GM12872 (cell line): ENCODE measurements at regions not wholly inside any gene's neighbourhood (a gene's known extent, or its start where the extent isn't known, plus 50 kb on each side); places are given as distances from the start of the nearest gene placed in this dataset.

Experiments
- TF ChIP-seq, protein P1 (sequence below): IDR thresholded peaks from 3 replicates; pipeline ENCODE4 v1.5.1; 2011; ENCODE audit warnings: low read depth, mild to moderate bottlenecking, low read length, moderate library complexity; ENCODE audit not compliant: insufficient read depth

- TF ChIP-seq, protein P1, sequence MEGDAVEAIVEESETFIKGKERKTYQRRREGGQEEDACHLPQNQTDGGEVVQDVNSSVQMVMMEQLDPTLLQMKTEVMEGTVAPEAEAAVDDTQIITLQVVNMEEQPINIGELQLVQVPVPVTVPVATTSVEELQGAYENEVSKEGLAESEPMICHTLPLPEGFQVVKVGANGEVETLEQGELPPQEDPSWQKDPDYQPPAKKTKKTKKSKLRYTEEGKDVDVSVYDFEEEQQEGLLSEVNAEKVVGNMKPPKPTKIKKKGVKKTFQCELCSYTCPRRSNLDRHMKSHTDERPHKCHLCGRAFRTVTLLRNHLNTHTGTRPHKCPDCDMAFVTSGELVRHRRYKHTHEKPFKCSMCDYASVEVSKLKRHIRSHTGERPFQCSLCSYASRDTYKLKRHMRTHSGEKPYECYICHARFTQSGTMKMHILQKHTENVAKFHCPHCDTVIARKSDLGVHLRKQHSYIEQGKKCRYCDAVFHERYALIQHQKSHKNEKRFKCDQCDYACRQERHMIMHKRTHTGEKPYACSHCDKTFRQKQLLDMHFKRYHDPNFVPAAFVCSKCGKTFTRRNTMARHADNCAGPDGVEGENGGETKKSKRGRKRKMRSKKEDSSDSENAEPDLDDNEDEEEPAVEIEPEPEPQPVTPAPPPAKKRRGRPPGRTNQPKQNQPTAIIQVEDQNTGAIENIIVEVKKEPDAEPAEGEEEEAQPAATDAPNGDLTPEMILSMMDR: no peak
Measured at GRCh38 chr3:106514431-106514830, 645.6 kb upstream of the CBLB start.

DNA sequence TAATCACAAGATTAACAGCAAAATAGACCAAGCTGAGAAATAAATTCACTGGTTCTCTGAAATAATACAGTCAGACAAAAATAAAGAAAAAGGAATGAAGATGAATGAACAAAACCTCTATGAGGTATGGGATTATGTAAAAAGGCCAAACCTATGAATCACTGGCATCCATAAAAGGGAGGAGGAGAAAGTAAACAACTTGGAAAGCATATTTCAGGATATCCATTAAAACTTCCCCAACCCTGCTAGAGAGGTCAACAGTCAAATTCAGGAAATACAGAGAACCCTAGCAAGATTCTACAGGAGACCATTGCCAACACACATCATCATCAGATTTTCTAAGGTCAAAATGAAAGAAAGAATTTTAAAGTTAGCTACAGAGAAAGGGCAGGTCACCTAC is 649.7 kb upstream of the CBLB start:
- TF ChIP-seq, protein P1: no peak

DNA sequence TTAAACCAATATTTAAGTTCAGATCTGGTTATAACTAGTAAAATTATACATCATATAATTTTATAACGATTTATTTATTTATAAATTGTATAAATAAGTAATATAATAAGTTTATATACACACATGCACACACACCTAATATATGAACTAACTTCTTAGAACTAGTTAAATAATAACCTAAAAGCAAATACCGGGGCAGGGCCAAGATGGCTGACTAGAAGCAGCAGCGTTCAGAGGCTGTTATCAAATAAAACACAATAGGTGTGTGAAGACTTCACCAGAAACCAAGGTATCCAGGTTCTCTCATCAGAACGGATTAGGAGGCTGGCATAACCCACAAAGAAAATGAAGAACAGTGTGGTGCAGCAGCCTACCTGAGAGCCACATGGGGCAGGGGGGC is 653.6 kb upstream of the CBLB start:
- TF ChIP-seq, protein P1: no peak

DNA sequence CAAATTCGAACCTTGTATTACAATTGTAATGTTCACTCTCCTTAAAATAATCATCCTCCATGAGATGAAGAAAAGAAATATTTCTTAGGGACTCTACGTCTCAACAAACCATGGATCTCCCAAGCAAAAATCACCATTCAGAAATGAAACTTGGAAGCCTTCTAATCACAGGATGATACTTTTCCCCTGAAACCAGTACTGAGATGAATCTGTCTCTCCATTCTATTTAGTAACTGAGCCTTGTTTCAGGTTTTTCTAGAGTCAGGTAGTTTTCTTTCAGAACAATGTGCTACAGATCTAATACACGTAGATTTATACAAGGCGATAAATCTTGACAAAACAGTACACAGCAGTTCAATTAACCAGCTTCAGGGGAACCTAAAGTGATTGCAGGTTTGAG is 660.1 kb upstream of the CBLB start:
- TF ChIP-seq, protein P1: no peak

DNA sequence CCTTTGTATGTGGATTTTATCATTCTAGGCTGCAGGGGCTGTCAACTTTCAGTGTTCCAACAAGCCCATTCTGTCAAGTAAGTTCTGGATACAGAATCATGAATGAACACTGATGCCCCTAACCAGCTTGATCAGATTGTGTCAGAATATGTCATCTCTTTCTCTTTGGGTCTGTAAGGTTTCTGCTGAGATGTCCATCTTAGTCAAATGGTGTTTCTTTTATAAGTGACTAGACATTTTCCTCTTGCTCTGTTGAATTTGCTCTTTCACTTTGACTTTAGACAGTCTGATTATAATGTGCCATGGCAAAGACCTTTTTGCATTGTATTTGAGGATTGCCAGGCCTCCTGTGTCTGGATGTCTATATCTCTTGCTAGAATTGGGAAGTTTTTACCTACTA is 660.9 kb upstream of the CBLB start:
- TF ChIP-seq, protein P1: no peak

GRCh38 chr3:106530367-106530766 is 661.6 kb upstream of the CBLB start:
- TF ChIP-seq, protein P1: no peak

- TF ChIP-seq, protein P1: no peak
Measured at GRCh38 chr3:106533093-106533787, 664.4 kb upstream of the CBLB start.

DNA sequence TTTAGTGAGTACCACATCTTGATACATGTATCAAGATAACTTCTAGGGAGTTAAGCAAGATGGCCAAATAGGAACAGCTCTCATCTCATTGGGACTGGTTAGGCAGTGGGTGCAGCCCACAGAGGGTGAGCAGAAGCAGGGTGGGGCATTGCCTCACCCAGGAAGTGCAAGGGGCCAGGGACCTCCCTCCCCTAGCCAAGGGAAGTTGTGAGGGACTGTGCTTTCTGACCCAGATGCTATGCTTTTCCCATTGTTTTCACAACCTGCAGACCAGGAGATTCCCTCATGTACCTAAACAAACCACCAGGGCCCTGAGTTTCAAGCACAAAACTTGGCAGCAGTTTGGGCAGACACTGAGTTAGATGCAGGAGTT is 665.0 kb upstream of the CBLB start:
- TF ChIP-seq, protein P1: no peak
